Activated naive CD4-positive, alpha-beta T cell treated with anti-CD3 and anti-CD28 coated beads, Interleukin-2, amount 50 U/mL, for 24 hours (primary cell): ENCODE measurements at regions not wholly inside any gene's neighbourhood (a gene's known extent, or its start where the extent isn't known, plus 50 kb on each side); places are given as distances from the start of the nearest gene placed in this dataset.
"Not testable (repeated sequence)": the region's sequence is repeated elsewhere in the genome, so short reads cannot be mapped to it uniquely, and the experiment has no call there.

Source experiments
- H3K27ac Mint-ChIP-seq: one replicate; pipeline ENCODE4 v1.8.0; 2021; ENCODE audit warnings: mild to moderate bottlenecking, mixed read lengths
- H3K27me3 Mint-ChIP-seq: one replicate; pipeline ENCODE4 v1.8.0; 2021; ENCODE audit warnings: mixed read lengths
- H3K36me3 Mint-ChIP-seq: one replicate; pipeline ENCODE4 v1.8.0; 2021; ENCODE audit warnings: mixed read lengths
- H3K4me1 Mint-ChIP-seq: one replicate; pipeline ENCODE4 v1.8.0; 2021; ENCODE audit warnings: mixed read lengths
- H3K4me3 Mint-ChIP-seq: one replicate; pipeline ENCODE4 v1.8.0; 2021; ENCODE audit warnings: mild to moderate bottlenecking, mixed read lengths
- H3K9me3 Mint-ChIP-seq: one replicate; pipeline ENCODE4 v1.8.0; 2021; ENCODE audit warnings: mixed read lengths

DNA sequence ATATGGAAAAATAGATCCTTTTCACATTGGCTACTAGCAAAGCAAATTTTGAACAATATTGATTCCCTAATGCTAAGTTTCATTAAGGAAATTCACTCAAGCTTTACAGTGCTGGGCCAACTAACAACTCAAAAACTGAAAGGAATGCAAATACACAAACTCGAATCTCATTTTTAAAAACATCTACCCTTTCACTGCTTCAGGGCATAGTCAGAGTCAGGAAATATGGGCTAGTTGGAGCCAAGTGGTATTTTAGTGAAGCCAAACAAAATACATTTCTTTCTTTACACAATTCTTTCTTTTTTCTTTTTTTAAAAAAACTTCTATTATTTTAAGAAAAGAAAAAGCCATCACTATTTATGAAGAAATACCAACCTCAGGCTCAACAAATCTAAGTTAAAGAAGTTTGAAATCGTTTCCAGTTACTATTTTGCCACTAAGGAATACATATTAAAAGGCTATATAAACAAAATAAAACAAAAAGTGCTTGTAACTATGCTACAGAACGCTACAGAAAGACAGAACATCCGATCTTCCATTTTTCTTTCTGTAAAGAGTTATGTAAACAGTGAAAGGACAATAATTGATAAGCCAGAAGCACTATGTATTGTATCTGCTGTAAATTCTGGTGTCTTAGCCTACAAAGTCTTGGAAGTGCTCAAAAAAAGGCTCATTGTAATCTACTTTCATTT, 113.6 kb upstream of the STK17B start:
- H3K9me3 Mint-ChIP-seq: no peaks in the 10 kb centered on the region
- no peak overlapping the region for H3K4me3 Mint-ChIP-seq

GRCh38 chr2:196286821-196287220, 115.4 kb upstream of the STK17B start:
- Mint-ChIP-seq H3K4me1 (peaks cover 57% of the 10 kb centered on the region), H3K4me3 (no peak overlapping the region)

More for the DNA sequence above, 113.6 kb upstream of the STK17B start:
- Mint-ChIP-seq H3K36me3 (no peaks in the 10 kb centered on the region), H3K27ac (no peak overlapping the region), H3K27me3 (no peaks in the 10 kb centered on the region), H3K4me1 (peaks cover 42% of the 10 kb centered on the region)

DNA sequence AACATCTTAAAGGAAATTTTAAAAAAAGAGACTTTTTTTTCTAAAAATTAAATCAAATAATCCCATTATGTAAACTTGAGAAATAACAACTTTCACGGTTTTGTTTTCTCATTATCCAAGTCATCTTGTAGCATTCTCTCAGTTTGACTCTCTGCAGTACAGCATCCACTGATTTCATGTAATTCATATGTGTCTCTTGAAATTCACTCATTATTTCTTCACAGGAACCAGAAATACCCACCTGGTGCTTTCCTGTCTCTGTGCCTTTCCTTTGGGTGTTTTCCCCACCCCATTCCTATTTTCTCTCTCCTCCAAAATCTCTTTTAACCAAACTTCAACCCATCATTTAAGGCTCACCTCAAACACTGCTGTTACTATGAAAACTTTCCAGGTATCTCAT, 116.1 kb upstream of the STK17B start:
- Mint-ChIP-seq H3K9me3 (no peaks in the 10 kb centered on the region), H3K4me3 (peak overlapping the region; percentile 61), H3K4me1 (peaks cover 61% of the 10 kb centered on the region), H3K27ac (no peak overlapping the region), H3K36me3 (no peaks in the 10 kb centered on the region), H3K27me3 (no peaks in the 10 kb centered on the region)

More at GRCh38 chr2:196286821-196287220, 115.4 kb upstream of the STK17B start:
- Mint-ChIP-seq H3K36me3 (no peaks in the 10 kb centered on the region), H3K9me3 (no peaks in the 10 kb centered on the region), H3K27ac (no peak overlapping the region), H3K27me3 (no peaks in the 10 kb centered on the region)

GRCh38 chr2:196288006-196288538, 116.7 kb upstream of the STK17B start:
- H3K27me3 Mint-ChIP-seq: no peaks in the 10 kb centered on the region
- H3K4me3 Mint-ChIP-seq: peak overlapping the region; percentile 43
- peak overlapping the region; percentile 76 for H3K27ac Mint-ChIP-seq
- H3K4me1 Mint-ChIP-seq: peaks cover 61% of the 10 kb centered on the region
- no peaks in the 10 kb centered on the region for H3K9me3 Mint-ChIP-seq
- H3K36me3 Mint-ChIP-seq: no peaks in the 10 kb centered on the region

DNA sequence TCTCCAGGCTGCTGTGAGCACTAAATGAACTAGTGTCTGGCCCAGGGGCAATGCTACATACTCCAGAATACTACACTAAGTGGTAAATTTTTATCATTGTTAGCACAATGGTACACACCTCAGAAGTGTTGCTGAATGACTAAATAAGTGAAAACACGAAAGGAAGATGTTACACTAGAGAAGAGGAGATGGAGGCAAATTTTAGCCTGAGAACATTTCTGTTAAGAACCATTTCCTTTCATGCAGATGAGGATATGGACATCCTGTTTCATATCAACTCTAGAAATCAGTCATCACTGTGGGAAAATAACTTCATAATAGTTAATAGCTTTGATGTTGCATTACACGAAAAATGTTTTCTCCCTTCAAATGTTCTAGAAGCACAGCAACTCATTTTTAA, 117.6 kb upstream of the STK17B start:
- Mint-ChIP-seq H3K4me1 (peaks cover 57% of the 10 kb centered on the region), H3K27ac (peak overlapping the region; percentile 48), H3K27me3 (no peaks in the 10 kb centered on the region), H3K9me3 (no peaks in the 10 kb centered on the region), H3K4me3 (peak overlapping the region; percentile 20), H3K36me3 (no peaks in the 10 kb centered on the region)

DNA sequence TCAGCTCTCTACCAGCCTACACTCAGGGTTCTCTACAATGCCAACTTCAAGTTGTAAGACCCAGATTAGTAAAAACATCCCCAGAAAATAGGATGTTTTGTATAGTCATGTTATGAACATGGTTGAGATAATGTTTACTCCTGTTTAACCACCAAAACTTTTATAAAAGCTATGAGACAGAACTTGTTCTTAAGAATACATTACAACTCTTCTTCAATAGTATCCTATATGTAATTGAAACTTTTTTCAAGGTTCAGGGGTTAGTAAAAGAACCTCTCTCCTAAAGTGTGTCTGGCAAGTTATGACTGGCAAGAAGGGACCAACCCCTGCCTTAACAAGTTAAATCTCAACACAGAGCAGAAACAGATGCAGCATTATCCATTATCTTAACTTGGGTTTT, 118.8 kb upstream of the STK17B start:
- H3K27me3 Mint-ChIP-seq: no peaks in the 10 kb centered on the region
- peaks cover 59% of the 10 kb centered on the region for H3K4me1 Mint-ChIP-seq
- H3K27ac Mint-ChIP-seq: no peak overlapping the region
- H3K9me3 Mint-ChIP-seq: no peaks in the 10 kb centered on the region
- no peak overlapping the region for H3K4me3 Mint-ChIP-seq
- H3K36me3 Mint-ChIP-seq: no peaks in the 10 kb centered on the region

- peaks cover 55% of the 10 kb centered on the region for H3K4me1 Mint-ChIP-seq
- no peaks in the 10 kb centered on the region for H3K27me3 Mint-ChIP-seq
- no peaks in the 10 kb centered on the region for H3K9me3 Mint-ChIP-seq
- no peak overlapping the region for H3K27ac Mint-ChIP-seq
- H3K36me3 Mint-ChIP-seq: no peaks in the 10 kb centered on the region
- no peak overlapping the region for H3K4me3 Mint-ChIP-seq
These were observed 119.2 kb upstream of the STK17B start for GRCh38 chr2:196290569-196290968.

GRCh38 chr2:196291426-196291825, 120.0 kb upstream of the STK17B start:
- no peak overlapping the region for H3K4me3 Mint-ChIP-seq
- no peaks in the 10 kb centered on the region for H3K27me3 Mint-ChIP-seq
- no peaks in the 10 kb centered on the region for H3K36me3 Mint-ChIP-seq
- H3K4me1 Mint-ChIP-seq: peaks cover 53% of the 10 kb centered on the region
- H3K27ac Mint-ChIP-seq: no peak overlapping the region
- no peaks in the 10 kb centered on the region for H3K9me3 Mint-ChIP-seq

DNA sequence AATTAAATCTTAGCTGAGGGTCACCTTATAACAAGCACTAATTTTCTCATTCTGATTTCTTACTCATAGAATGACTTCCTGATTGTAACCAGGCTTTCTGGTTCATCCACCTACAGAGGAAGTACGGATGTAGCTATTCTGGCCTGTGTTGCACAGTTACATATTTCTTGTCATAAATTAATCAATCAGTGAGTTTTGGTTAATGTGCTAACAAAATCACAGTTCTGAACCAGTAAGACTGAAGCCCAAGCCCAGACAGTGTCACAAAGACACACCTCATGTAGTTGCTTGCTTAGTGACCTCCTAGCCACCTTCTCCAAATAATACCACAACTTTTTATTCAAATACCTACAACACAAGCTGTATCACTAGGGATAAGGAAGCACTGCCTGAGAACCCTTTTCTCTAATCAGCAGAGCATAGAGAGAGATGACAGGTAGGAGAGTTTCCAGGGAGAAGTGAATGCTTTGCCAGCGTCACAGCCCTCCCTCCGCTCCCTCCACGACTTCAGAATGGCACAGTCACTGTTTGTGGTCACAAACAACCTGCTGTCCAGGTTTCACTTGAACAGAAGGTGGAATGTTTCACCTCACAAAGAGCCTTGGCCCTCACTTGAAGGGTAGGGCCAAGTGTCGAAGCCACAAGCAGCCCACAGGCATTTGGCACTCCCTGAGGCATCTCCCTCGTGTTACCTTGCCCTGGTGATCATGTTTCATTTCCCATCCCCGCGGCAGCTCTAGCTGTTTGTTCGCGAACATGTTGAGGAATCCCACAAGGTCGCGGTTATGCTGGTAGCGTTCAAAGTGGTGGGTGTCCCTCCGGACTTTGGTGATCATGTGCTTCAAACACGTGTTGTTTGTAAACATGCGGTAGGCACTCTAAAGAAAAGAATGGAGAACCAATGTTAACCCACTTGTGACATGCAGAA, 120.8 kb upstream of the STK17B start:
- no peak overlapping the region for H3K27ac Mint-ChIP-seq
- no peaks in the 10 kb centered on the region for H3K27me3 Mint-ChIP-seq
- no peak overlapping the region for H3K4me3 Mint-ChIP-seq

GRCh38 chr2:196293751-196294515, 122.6 kb upstream of the STK17B start:
- Mint-ChIP-seq H3K27ac (no peak overlapping the region), H3K36me3 (no peaks in the 10 kb centered on the region), H3K4me1 (peaks cover 34% of the 10 kb centered on the region)

More for the DNA sequence above, 120.8 kb upstream of the STK17B start:
- Mint-ChIP-seq H3K9me3 (no peaks in the 10 kb centered on the region), H3K4me1 (peaks cover 49% of the 10 kb centered on the region), H3K36me3 (no peaks in the 10 kb centered on the region)

GRCh38 chr2:196294516-196294909, 123.1 kb upstream of the STK17B start:
- peaks cover 29% of the 10 kb centered on the region for H3K4me1 Mint-ChIP-seq
- no peaks in the 10 kb centered on the region for H3K36me3 Mint-ChIP-seq
- no peaks in the 10 kb centered on the region for H3K27me3 Mint-ChIP-seq
- no peaks in the 10 kb centered on the region for H3K9me3 Mint-ChIP-seq
- no peak overlapping the region for H3K27ac Mint-ChIP-seq
- H3K4me3 Mint-ChIP-seq: no peak overlapping the region

More at GRCh38 chr2:196293751-196294515, 122.6 kb upstream of the STK17B start:
- no peaks in the 10 kb centered on the region for H3K27me3 Mint-ChIP-seq
- H3K4me3 Mint-ChIP-seq: no peak overlapping the region
- H3K9me3 Mint-ChIP-seq: no peaks in the 10 kb centered on the region

DNA sequence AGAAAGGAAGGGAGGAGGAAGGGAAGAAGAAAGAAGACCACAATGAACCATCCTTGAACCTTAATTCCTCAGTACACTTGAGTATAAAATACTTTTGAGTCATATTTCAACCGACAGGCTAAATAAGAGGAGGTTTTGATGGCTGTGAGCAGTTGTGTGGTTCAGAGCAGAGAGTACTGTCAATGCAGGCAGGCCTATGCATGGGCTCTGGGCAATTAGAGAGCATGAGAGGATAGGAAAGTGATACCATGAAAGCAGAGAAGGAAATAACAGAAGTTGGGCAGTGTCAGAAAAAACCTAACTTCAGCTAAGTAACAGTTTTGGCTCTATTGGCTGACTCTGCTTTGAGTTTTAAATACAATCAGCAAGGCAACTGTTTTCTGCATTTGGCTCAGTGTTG, 123.6 kb upstream of the STK17B start:
- no peaks in the 10 kb centered on the region for H3K9me3 Mint-ChIP-seq
- H3K4me3 Mint-ChIP-seq: no peak overlapping the region
- no peaks in the 10 kb centered on the region for H3K36me3 Mint-ChIP-seq
- no peak overlapping the region for H3K27ac Mint-ChIP-seq
- no peaks in the 10 kb centered on the region for H3K27me3 Mint-ChIP-seq
- H3K4me1 Mint-ChIP-seq: peaks cover 24% of the 10 kb centered on the region

DNA sequence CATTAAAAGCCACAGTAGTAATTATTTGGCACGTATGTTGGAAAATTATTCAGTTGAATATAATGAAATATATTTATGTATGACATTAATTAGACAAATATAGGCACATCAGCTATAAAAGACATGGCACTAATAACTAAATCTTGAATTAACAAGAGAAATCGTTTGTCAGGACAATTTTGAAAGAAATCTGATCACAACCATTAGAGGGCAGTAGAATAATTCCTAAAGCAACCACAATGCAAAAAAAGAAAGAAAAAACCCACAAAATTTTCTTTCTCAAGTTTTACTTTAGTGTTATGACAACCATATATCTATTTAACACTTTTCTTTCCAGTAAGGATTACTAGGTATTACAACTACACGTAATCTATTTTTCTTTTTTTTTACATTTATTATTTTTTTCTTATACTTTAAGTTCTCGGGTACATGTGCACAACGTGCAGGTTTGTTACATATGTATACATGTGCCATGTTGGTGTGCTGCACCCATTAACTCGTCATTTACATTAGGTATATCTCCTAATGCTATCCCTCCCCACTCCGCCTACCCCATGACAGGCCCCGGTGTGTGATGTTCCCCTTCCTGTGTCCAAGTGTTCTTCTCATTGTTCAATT, 126.8 kb upstream of the STK17B start:
- not testable (repeated sequence) for H3K27me3 Mint-ChIP-seq, H3K36me3 Mint-ChIP-seq, H3K4me1 Mint-ChIP-seq, H3K27ac Mint-ChIP-seq, H3K4me3 Mint-ChIP-seq, H3K9me3 Mint-ChIP-seq

DNA sequence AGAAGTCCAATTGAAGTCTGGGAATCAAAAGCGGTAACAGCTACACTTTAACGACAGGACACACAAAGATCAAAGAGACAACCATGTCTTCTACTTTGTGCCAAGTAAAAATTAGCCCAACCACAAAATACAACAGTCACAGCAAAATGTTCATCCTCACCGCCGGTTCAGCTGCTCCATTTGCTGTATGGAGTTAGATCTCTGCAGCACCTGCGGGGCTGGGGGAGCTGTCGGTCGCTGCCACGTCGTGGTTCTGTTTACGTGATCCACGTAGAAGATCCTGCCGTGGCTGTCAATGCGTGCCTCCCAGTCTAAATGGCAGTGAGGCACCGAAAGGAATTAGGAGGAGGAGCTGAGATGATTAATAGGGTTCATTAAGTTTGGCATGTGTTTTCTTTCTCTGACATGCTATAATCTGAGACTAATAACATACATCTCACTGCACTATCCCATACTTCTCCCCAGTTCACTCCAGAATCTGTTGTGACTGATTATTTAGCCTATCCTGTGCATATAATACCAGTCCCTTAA, 136.5 kb upstream of the STK17B start:
- no peaks in the 10 kb centered on the region for H3K9me3 Mint-ChIP-seq
- H3K27me3 Mint-ChIP-seq: peaks cover 1% of the 10 kb centered on the region
- peaks cover 2% of the 10 kb centered on the region for H3K4me1 Mint-ChIP-seq
- no peaks in the 10 kb centered on the region for H3K36me3 Mint-ChIP-seq
- no peak overlapping the region for H3K4me3 Mint-ChIP-seq
- H3K27ac Mint-ChIP-seq: no peak overlapping the region

DNA sequence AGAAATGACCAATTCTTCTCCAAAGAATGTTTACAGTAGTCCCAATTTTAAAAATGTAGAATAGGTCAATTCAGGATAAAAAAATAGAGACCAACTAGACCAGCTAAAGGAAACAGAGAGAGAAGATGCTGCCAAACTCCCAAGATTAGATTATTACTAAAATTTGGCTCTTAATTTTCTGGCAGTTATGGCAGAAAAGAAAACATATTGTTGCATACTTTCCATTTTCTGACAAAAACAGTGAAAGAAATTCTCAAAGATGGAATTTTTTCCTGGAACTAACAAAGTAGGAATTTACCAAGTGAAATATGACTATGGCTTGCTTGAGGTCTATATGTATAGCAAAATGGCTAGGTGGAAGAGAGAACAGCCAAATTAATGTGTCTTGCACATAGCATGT, 138.3 kb upstream of the STK17B start:
- no peak overlapping the region for H3K27ac Mint-ChIP-seq

More for the DNA sequence above, 138.3 kb upstream of the STK17B start:
- peaks cover 2% of the 10 kb centered on the region for H3K27me3 Mint-ChIP-seq
- no peaks in the 10 kb centered on the region for H3K36me3 Mint-ChIP-seq
- no peaks in the 10 kb centered on the region for H3K9me3 Mint-ChIP-seq
- no peak overlapping the region for H3K4me3 Mint-ChIP-seq
- no peaks in the 10 kb centered on the region for H3K4me1 Mint-ChIP-seq
